ENCODE measurements at regions not wholly inside any gene's neighbourhood (a gene's known extent, or its start where the extent isn't known, plus 50 kb on each side); places are given as distances from the start of the nearest gene placed in this dataset.

GRCh38 chr22:48146426-48146825, 1384.0 kb downstream of the TBC1D22A start:
- TF ChIP-seq EZH2 (IDR thresholded peaks at IDR 0.05) (no peak), POLR2AphosphoS5 (IDR thresholded peaks at IDR 0.05; ENCODE audit: borderline replicate concordance, low read depth, low read length) (no peak), FOXP2 (optimal IDR thresholded peaks at IDR 0.05; ENCODE audit: control extremely low read depth, extremely low read length, insufficient read depth) (no peak)
